Muscle of leg (tissue), 3 donors: ENCODE measurements at regions not wholly inside any gene's neighbourhood (a gene's known extent, or its start where the extent isn't known, plus 50 kb on each side); places are given as distances from the start of the nearest gene placed in this dataset.

ENCODE experiments used
- DNase-seq: peaks from one replicate; pipeline ENCODE4 v3.0.0; 2013
- H3K27ac ChIP-seq: one replicate; pipeline ENCODE4 v1.5.1; 2013; ENCODE audit warnings: mild to moderate bottlenecking, low read length, control low read depth
- H3K27me3 ChIP-seq: one replicate; pipeline ENCODE4 v1.6.1; 2013; ENCODE audit warnings: low read length; ENCODE audit not compliant: control insufficient read depth, insufficient read depth
- H3K36me3 ChIP-seq: one replicate; pipeline ENCODE4 v1.6.1; 2013; ENCODE audit warnings: low read length; ENCODE audit not compliant: control insufficient read depth, insufficient read depth
- H3K4me1 ChIP-seq: one replicate; pipeline ENCODE4 v1.6.1; 2013; ENCODE audit warnings: low read length; ENCODE audit not compliant: control insufficient read depth, insufficient read depth
- H3K4me3 ChIP-seq: one replicate; pipeline ENCODE4 v1.5.1; 2013; ENCODE audit warnings: low read length, control low read depth
- H3K9me3 ChIP-seq: replicated peaks from 2 replicates; pipeline ENCODE4 v1.6.1; 2013; ENCODE audit warnings: low read depth, low read length; ENCODE audit not compliant: control insufficient read depth
- WGBS: methylation state at CpG from one replicate; pipeline ENCODE4 v1.1.5; 2013; ENCODE audit warnings: missing lambda C conversion rate; ENCODE audit not compliant: insufficient coverage; 5-methylcytosine and 5-hydroxymethylcytosine counted together

GRCh38 chr10:131537281-131537680 is 225.8 kb upstream of the TCERG1L start:
- Histone ChIP-seq H3K9me3 (no peaks in the 10 kb centered on the region), H3K36me3 (no peaks in the 10 kb centered on the region), H3K4me3 (no peak overlapping the region), H3K27ac (no peak overlapping the region), H3K27me3 (peaks cover 2% of the 10 kb centered on the region), H3K4me1 (no peaks in the 10 kb centered on the region)
- DNase-seq: peak; percentile 86
- no CpG with 5 or more reads among the region's 1 CpG for WGBS

GRCh38 chr10:131544495-131544894 is 233.0 kb upstream of the TCERG1L start:
- H3K27ac ChIP-seq: no peak overlapping the region
- H3K36me3 ChIP-seq: no peaks in the 10 kb centered on the region
- H3K9me3 ChIP-seq: no peaks in the 10 kb centered on the region

GRCh38 chr10:131546086-131546810 is 234.7 kb upstream of the TCERG1L start:
- WGBS: 66% methylated on average over 13 of the region's 13 CpGs
- DNase-seq: no peak
- H3K36me3 ChIP-seq: no peaks in the 10 kb centered on the region
- no peaks in the 10 kb centered on the region for H3K9me3 ChIP-seq
- peaks cover 9% of the 10 kb centered on the region for H3K27me3 ChIP-seq
- H3K4me3 ChIP-seq: no peak overlapping the region
- peaks cover 2% of the 10 kb centered on the region for H3K4me1 ChIP-seq
- no peak overlapping the region for H3K27ac ChIP-seq

More at GRCh38 chr10:131544495-131544894, 233.0 kb upstream of the TCERG1L start:
- peaks cover 9% of the 10 kb centered on the region for H3K27me3 ChIP-seq
- H3K4me3 ChIP-seq: no peak overlapping the region
- H3K4me1 ChIP-seq: peaks cover 2% of the 10 kb centered on the region
- 77% methylated on average over 6 of the region's 8 CpGs for WGBS
- no peak for DNase-seq

- H3K27me3 ChIP-seq: peaks cover 6% of the 10 kb centered on the region
- H3K36me3 ChIP-seq: no peaks in the 10 kb centered on the region
- H3K4me1 ChIP-seq: peaks cover 2% of the 10 kb centered on the region
- no peak overlapping the region for H3K27ac ChIP-seq
- H3K9me3 ChIP-seq: no peaks in the 10 kb centered on the region
- no peak for DNase-seq
- 92% methylated on average over 5 of the region's 8 CpGs for WGBS
- H3K4me3 ChIP-seq: no peak overlapping the region
These were observed 235.7 kb upstream of the TCERG1L start for GRCh38 chr10:131547129-131547799.

- H3K27me3 ChIP-seq: peaks cover 4% of the 10 kb centered on the region
These were observed 236.7 kb upstream of the TCERG1L start for GRCh38 chr10:131548176-131548575.

GRCh38 chr10:131549116-131549515 is 237.6 kb upstream of the TCERG1L start:
- no peak overlapping the region for H3K4me3 ChIP-seq
- peaks cover 2% of the 10 kb centered on the region for H3K4me1 ChIP-seq
- H3K9me3 ChIP-seq: no peaks in the 10 kb centered on the region
- H3K27me3 ChIP-seq: peaks cover 8% of the 10 kb centered on the region
- H3K36me3 ChIP-seq: no peaks in the 10 kb centered on the region
- DNase-seq: no peak
- H3K27ac ChIP-seq: no peak overlapping the region
- 78% methylated on average over 7 of the region's 8 CpGs for WGBS

More at GRCh38 chr10:131548176-131548575, 236.7 kb upstream of the TCERG1L start:
- Histone ChIP-seq H3K4me1 (peaks cover 2% of the 10 kb centered on the region), H3K4me3 (no peak overlapping the region), H3K27ac (no peak overlapping the region), H3K9me3 (no peaks in the 10 kb centered on the region), H3K36me3 (no peaks in the 10 kb centered on the region)
- DNase-seq: no peak
- 82% methylated on average over 12 of the region's 12 CpGs for WGBS

- WGBS: 69% methylated on average over 2 of the region's 6 CpGs
- H3K27ac ChIP-seq: no peak overlapping the region
- DNase-seq: no peak
- H3K4me3 ChIP-seq: no peak overlapping the region
- peaks cover 16% of the 10 kb centered on the region for H3K4me1 ChIP-seq
- H3K9me3 ChIP-seq: no peaks in the 10 kb centered on the region
- H3K27me3 ChIP-seq: peaks cover 7% of the 10 kb centered on the region
- H3K36me3 ChIP-seq: no peaks in the 10 kb centered on the region
These were observed 241.6 kb upstream of the TCERG1L start for GRCh38 chr10:131553121-131553520.

- 60% methylated on average over 5 of the region's 8 CpGs for WGBS
- no peak overlapping the region for H3K4me3 ChIP-seq
- no peaks in the 10 kb centered on the region for H3K36me3 ChIP-seq
- H3K9me3 ChIP-seq: no peaks in the 10 kb centered on the region
- H3K4me1 ChIP-seq: peaks cover 16% of the 10 kb centered on the region
- DNase-seq: no peak
- H3K27ac ChIP-seq: no peak overlapping the region
- H3K27me3 ChIP-seq: peaks cover 7% of the 10 kb centered on the region
These were observed 242.1 kb upstream of the TCERG1L start for GRCh38 chr10:131553581-131553980.

- 91% methylated on average over 10 of the region's 11 CpGs for WGBS
These were observed 243.3 kb upstream of the TCERG1L start for GRCh38 chr10:131554821-131555220.

GRCh38 chr10:131555406-131555805 is 243.9 kb upstream of the TCERG1L start:
- no peak for DNase-seq
- 71% methylated on average over 2 of the region's 7 CpGs for WGBS
- H3K36me3 ChIP-seq: no peaks in the 10 kb centered on the region
- H3K4me1 ChIP-seq: peaks cover 17% of the 10 kb centered on the region
- H3K4me3 ChIP-seq: no peak overlapping the region
- H3K9me3 ChIP-seq: no peaks in the 10 kb centered on the region
- H3K27ac ChIP-seq: no peak overlapping the region
- peaks cover 7% of the 10 kb centered on the region for H3K27me3 ChIP-seq

More at GRCh38 chr10:131554821-131555220, 243.3 kb upstream of the TCERG1L start:
- Histone ChIP-seq H3K9me3 (no peaks in the 10 kb centered on the region), H3K27ac (no peak overlapping the region), H3K27me3 (peaks cover 7% of the 10 kb centered on the region), H3K36me3 (no peaks in the 10 kb centered on the region), H3K4me1 (peaks cover 16% of the 10 kb centered on the region), H3K4me3 (no peak overlapping the region)
- no peak for DNase-seq
